ENCODE measurements at regions not wholly inside any gene's neighbourhood (a gene's known extent, or its start where the extent isn't known, plus 50 kb on each side); places are given as distances from the start of the nearest gene placed in this dataset.
"Not testable (repeated sequence)": the region's sequence is repeated elsewhere in the genome, so short reads cannot be mapped to it uniquely, and the experiment has no call there.

- ATAC-seq = no peak; the same call in 2 of the 3 replicates
- TF ChIP-seq PPARA (CRISPR knock-in tag; IDR thresholded peaks at IDR 0.05; ENCODE audit: borderline replicate concordance) (no peak), BACH2 (CRISPR knock-in tag; IDR thresholded peaks at IDR 0.05; ENCODE audit: borderline replicate concordance) (no peak), ISL1 (CRISPR knock-in tag; IDR thresholded peaks at IDR 0.05) (no peak), TCF4 (CRISPR knock-in tag; IDR thresholded peaks at IDR 0.05; ENCODE audit: borderline replicate concordance) (no peak), ZNF70 (CRISPR knock-in tag; IDR thresholded peaks at IDR 0.05) (no peak), PATZ1 (CRISPR knock-in tag; IDR thresholded peaks at IDR 0.05; ENCODE audit: borderline replicate concordance) (no peak), ZC3H10 (CRISPR knock-in tag; IDR thresholded peaks at IDR 0.05) (no peak), RARB (CRISPR knock-in tag; IDR thresholded peaks at IDR 0.05) (no peak), ZFP3 (CRISPR knock-in tag; IDR thresholded peaks at IDR 0.05) (no peak), SNAI2 (CRISPR knock-in tag; IDR thresholded peaks at IDR 0.05) (no peak), GLIS3 (CRISPR knock-in tag; IDR thresholded peaks at IDR 0.05) (no peak), ESRRG (CRISPR knock-in tag; IDR thresholded peaks at IDR 0.05) (no peak), TOX (CRISPR knock-in tag; IDR thresholded peaks at IDR 0.05; ENCODE audit: borderline replicate concordance) (no peak), CSDC2 (CRISPR knock-in tag; IDR thresholded peaks at IDR 0.05) (no peak), TSHZ2 (CRISPR knock-in tag; IDR thresholded peaks at IDR 0.05) (no peak)
- TF ChIP-seq, protein P1, sequence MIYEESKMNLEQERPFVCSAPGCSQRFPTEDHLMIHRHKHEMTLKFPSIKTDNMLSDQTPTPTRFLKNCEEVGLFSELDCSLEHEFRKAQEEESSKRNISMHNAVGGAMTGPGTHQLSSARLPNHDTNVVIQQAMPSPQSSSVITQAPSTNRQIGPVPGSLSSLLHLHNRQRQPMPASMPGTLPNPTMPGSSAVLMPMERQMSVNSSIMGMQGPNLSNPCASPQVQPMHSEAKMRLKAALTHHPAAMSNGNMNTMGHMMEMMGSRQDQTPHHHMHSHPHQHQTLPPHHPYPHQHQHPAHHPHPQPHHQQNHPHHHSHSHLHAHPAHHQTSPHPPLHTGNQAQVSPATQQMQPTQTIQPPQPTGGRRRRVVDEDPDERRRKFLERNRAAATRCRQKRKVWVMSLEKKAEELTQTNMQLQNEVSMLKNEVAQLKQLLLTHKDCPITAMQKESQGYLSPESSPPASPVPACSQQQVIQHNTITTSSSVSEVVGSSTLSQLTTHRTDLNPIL (CRISPR knock-in tag; IDR thresholded peaks at IDR 0.05; ENCODE audit: low read depth) = no peak
- TF ChIP-seq, protein P2, sequence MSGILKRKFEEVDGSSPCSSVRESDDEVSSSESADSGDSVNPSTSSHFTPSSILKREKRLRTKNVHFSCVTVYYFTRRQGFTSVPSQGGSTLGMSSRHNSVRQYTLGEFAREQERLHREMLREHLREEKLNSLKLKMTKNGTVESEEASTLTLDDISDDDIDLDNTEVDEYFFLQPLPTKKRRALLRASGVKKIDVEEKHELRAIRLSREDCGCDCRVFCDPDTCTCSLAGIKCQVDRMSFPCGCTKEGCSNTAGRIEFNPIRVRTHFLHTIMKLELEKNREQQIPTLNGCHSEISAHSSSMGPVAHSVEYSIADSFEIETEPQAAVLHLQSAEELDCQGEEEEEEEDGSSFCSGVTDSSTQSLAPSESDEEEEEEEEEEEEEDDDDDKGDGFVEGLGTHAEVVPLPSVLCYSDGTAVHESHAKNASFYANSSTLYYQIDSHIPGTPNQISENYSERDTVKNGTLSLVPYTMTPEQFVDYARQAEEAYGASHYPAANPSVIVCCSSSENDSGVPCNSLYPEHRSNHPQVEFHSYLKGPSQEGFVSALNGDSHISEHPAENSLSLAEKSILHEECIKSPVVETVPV (CRISPR knock-in tag; IDR thresholded peaks at IDR 0.05) = no peak
Observed at GRCh38 chr5:172533058-172533398, 78.7 kb upstream of the SH3PXD2B start.

DNA sequence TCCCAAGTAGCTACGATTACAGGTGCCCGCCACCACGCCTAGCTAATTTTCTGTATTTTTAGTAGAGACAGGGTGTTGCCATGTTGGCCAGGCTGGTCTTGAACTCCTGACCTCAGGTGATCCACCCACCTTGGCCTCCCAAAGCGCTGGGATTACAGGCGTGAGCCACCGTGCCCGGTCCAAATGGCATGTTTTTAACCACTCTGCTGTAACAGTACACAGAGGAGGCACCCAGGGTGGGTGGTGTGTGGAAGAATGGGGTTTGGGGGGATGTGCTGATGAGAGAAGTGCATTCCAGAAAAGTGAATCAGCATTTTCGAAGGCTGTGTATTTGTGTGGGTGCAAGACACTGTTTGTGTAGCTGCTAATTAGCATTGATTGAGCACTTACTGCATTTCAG is 78.1 kb upstream of the SH3PXD2B start:
- ATAC-seq = not testable (repeated sequence)

- ATAC-seq = no peak
- TF ChIP-seq ZNF70 (CRISPR knock-in tag; IDR thresholded peaks at IDR 0.05) (no peak), OSR1 (CRISPR knock-in tag; IDR thresholded peaks at IDR 0.05) (no peak), RARB (CRISPR knock-in tag; IDR thresholded peaks at IDR 0.05) (no peak), ARNTL (CRISPR knock-in tag; IDR thresholded peaks at IDR 0.05; ENCODE audit: borderline replicate concordance, low read depth) (no peak)
Observed at GRCh38 chr5:172531704-172532026, 77.3 kb upstream of the SH3PXD2B start.

DNA sequence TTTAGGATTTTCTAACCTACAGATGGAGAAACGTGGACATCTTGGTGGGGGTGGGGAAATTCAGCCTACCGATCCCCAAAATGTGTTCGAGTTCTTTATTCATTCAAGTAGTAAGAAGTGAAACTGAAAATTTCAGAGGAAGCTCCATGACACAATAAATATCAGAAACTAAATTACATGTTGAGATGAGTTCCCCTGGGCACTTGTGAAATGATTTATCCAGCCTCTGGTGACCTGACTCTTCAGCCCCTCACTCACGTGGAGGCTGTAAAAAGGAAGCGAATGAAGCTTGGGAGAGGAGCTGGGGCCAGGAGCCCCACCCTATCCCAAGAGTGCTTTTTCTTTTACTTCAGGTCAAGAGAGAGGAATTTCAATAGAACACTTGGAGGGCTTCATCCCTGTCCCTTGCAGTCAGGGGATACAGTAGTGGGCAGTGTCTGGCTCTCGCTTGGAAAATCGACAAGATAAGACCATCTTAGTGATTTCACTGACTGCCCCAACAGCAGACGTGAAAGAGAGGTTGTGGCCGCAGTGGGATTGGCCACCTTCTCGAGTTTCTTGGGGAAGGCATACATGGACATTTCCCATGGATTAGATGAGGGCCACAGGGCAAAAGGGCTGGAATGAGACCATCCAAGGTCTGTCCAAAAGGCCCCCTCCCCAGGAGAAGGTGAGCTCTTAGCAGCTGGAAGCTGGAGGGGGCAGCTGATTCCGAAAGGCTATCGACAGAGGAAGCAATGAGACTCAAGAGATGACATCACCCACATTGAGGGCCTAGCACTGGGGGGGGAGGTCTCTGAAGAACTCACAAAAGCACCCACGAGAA is 76.8 kb upstream of the SH3PXD2B start:
- TF ChIP-seq ZFP3 (CRISPR knock-in tag; IDR thresholded peaks at IDR 0.05) (no peak), RARB (CRISPR knock-in tag; IDR thresholded peaks at IDR 0.05) (no peak), PPARA (CRISPR knock-in tag; IDR thresholded peaks at IDR 0.05; ENCODE audit: borderline replicate concordance) (no peak), TCF4 (CRISPR knock-in tag; IDR thresholded peaks at IDR 0.05; ENCODE audit: borderline replicate concordance) (no peak), ESRRG (CRISPR knock-in tag; IDR thresholded peaks at IDR 0.05) (no peak), GLIS3 (CRISPR knock-in tag; IDR thresholded peaks at IDR 0.05) (no peak), PATZ1 (CRISPR knock-in tag; IDR thresholded peaks at IDR 0.05; ENCODE audit: borderline replicate concordance) (no peak), ZFP30 (CRISPR knock-in tag; IDR thresholded peaks at IDR 0.05) (no peak), CSDC2 (CRISPR knock-in tag; IDR thresholded peaks at IDR 0.05) (no peak), ZNF565 (CRISPR knock-in tag; conservative IDR thresholded peaks at IDR 0.05; ENCODE audit: low read depth) (no peak), BACH2 (CRISPR knock-in tag; IDR thresholded peaks at IDR 0.05; ENCODE audit: borderline replicate concordance) (no peak), SNAI2 (CRISPR knock-in tag; IDR thresholded peaks at IDR 0.05) (no peak), ISL1 (CRISPR knock-in tag; IDR thresholded peaks at IDR 0.05) (no peak), TSHZ2 (CRISPR knock-in tag; IDR thresholded peaks at IDR 0.05) (no peak), OSR1 (CRISPR knock-in tag; IDR thresholded peaks at IDR 0.05) (no peak), ZC3H10 (CRISPR knock-in tag; IDR thresholded peaks at IDR 0.05) (no peak), TOX (CRISPR knock-in tag; IDR thresholded peaks at IDR 0.05; ENCODE audit: borderline replicate concordance) (no peak), ZNF70 (CRISPR knock-in tag; IDR thresholded peaks at IDR 0.05) (no peak)
- no peak for ATAC-seq

All from SK-N-SH treated with all-trans-retinoic acid at 6 μM for 48 hours (cell line).